ENCODE measurements at regions not wholly inside any gene's neighbourhood (a gene's known extent, or its start where the extent isn't known, plus 50 kb on each side); places are given as distances from the start of the nearest gene placed in this dataset.

DNA sequence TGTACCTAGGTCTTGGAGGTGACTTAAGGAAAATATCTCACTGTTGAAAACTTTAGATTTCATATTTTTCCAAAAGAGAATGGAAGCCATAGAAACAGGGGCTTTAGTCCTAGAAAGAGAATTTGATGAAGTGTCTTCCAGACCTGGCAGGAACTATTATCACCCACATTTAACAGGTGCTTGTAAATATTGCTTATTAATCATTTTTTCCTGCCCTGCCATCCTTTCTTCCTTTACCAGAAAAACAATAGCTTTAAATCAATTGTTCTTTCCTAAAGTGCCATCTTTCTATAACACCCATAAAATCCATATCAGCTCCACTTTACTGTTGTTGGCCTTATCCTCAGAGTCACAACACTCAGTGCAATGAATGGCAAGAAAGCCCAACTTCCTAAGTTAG is 350.9 kb downstream of the YTHDC2 start:
- no peak for FAIRE-seq
- intact Hi-C loops (cut with DNase I): no loop called here
- no peak overlapping the region for H3K27ac ChIP-seq

GRCh38 chr5:113866763-113867162 is 353.3 kb downstream of the YTHDC2 start:
- FAIRE-seq: no peak
- no peak for TF ChIP-seq CTCF (IDR thresholded peaks at IDR 0.05)
- H3K9me3 ChIP-seq: no peaks in the 10 kb centered on the region
- DNase-seq: no peak
- intact Hi-C loops (cut with DNase I): no loop called here
- H3K4me3 ChIP-seq: no peak overlapping the region
- H3K27me3 ChIP-seq: no peaks in the 10 kb centered on the region
- no peak for ATAC-seq
- H3K36me3 ChIP-seq: no peaks in the 10 kb centered on the region
- H3K27ac ChIP-seq: no peak overlapping the region
- H3K4me1 ChIP-seq: no peaks in the 10 kb centered on the region

More for the DNA sequence above, 350.9 kb downstream of the YTHDC2 start:
- no peak for TF ChIP-seq CTCF (IDR thresholded peaks at IDR 0.05)
- Histone ChIP-seq H3K4me3 (no peak overlapping the region), H3K4me1 (no peaks in the 10 kb centered on the region), H3K27me3 (no peaks in the 10 kb centered on the region), H3K9me3 (no peaks in the 10 kb centered on the region), H3K36me3 (no peaks in the 10 kb centered on the region)
- ATAC-seq (no peak), DNase-seq (no peak)

DNA sequence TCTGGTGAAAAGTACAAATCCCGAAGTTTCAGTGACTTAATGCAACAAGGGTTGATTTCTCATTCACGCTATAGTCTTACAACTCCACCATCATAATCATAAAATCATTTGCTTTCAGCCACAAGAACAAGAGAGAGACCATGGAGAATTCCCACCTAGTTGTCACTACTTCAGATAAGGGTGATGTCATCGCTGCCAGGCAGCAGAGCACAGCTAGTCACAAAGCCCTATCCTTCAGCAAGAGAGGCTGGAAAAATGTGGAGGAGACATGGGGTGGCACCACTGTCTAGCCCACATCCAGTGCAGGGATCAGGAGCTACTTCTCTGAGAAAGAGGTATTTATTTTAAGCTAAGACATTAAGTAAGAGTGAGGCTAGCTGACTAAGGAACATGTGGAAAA is 356.1 kb downstream of the YTHDC2 start:
- WGBS, 2 donors: 76 to 85% methylated on average over 3 of the region's 3 CpGs
- FAIRE-seq (no peak), ATAC-seq (no peak), DNase-seq (no peak)
- no peak overlapping the region for H3K4me3 ChIP-seq
- TF ChIP-seq CTCF (IDR thresholded peaks at IDR 0.05): no peak
- H3K9me3 ChIP-seq: no peaks in the 10 kb centered on the region
- intact Hi-C loops (cut with DNase I): no loop called here
- H3K36me3 ChIP-seq: no peaks in the 10 kb centered on the region
- H3K27me3 ChIP-seq: no peaks in the 10 kb centered on the region
- no peaks in the 10 kb centered on the region for H3K4me1 ChIP-seq
- H3K27ac ChIP-seq: no peak overlapping the region

- Histone ChIP-seq H3K36me3 (no peaks in the 10 kb centered on the region), H3K9me3 (no peaks in the 10 kb centered on the region), H3K27ac (no peak overlapping the region), H3K27me3 (no peaks in the 10 kb centered on the region), H3K4me1 (no peaks in the 10 kb centered on the region), H3K4me3 (no peak overlapping the region)
- intact Hi-C loops (cut with DNase I): no loop called here
- 31 to 34% methylated on average over 4 of the region's 4 CpGs for WGBS, 2 donors
- ATAC-seq (no peak), DNase-seq (no peak), FAIRE-seq (no peak)
- no peak for TF ChIP-seq CTCF (IDR thresholded peaks at IDR 0.05)
Measured at GRCh38 chr5:113871972-113872371, 358.5 kb downstream of the YTHDC2 start.

DNA sequence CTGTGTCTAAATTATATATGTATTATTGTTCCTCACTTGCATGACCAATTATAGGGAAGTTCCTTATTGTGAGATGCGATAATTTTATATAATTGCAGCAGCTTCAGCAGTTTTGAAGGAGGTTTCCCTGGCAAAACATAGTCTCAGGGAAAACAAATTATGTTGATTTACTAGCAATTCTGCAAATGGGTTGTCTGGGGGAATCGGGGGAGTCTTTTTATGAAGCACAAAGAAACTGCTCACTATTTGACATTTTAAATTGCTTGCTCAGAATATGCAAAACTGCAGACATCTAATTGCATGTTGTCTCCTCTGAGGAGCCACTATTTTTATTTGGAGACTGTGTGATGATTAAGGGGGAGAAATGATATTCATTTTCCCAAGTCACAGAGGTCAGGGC is 361.6 kb downstream of the YTHDC2 start:
- Histone ChIP-seq H3K4me1 (no peaks in the 10 kb centered on the region), H3K27me3 (no peaks in the 10 kb centered on the region), H3K36me3 (no peaks in the 10 kb centered on the region), H3K4me3 (no peak overlapping the region), H3K27ac (no peak overlapping the region), H3K9me3 (no peaks in the 10 kb centered on the region)
- intact Hi-C loops (cut with DNase I): no loop called here
- no peak for TF ChIP-seq CTCF (IDR thresholded peaks at IDR 0.05)
- ATAC-seq: no peak
- no peak for FAIRE-seq
- DNase-seq: no peak
- WGBS, 2 donors: 70 to 91% methylated on average over 2 of the region's 2 CpGs
